T-helper 2 cell treated with Interferon-gamma antibody and Interleukin-4, amounts not matched to agents 5 μg/mL and 100 μg/mL, for 36 hours (primary cell): ENCODE measurements at regions not wholly inside any gene's neighbourhood (a gene's known extent, or its start where the extent isn't known, plus 50 kb on each side); places are given as distances from the start of the nearest gene placed in this dataset.

Source experiments
- DNase-seq: peaks from one replicate; pipeline ENCODE4 v3.0.0; 2021; ENCODE audit warnings: low spot score
- H3K27ac Mint-ChIP-seq: one replicate; pipeline ENCODE4 v1.8.0; 2021; ENCODE audit warnings: mild to moderate bottlenecking, mixed read lengths
- H3K27me3 Mint-ChIP-seq: one replicate; pipeline ENCODE4 v1.8.0; 2021; ENCODE audit warnings: low read depth, mixed read lengths
- H3K36me3 Mint-ChIP-seq: one replicate; pipeline ENCODE4 v1.8.0; 2021; ENCODE audit warnings: low read depth, mixed read lengths
- H3K4me1 Mint-ChIP-seq: one replicate; pipeline ENCODE4 v1.8.0; 2021; ENCODE audit warnings: low read depth, mixed read lengths
- H3K4me3 Mint-ChIP-seq: one replicate; pipeline ENCODE4 v1.8.0; 2022; ENCODE audit warnings: mild to moderate bottlenecking, moderate library complexity, mixed read lengths
- H3K9me3 Mint-ChIP-seq: one replicate; pipeline ENCODE4 v1.8.0; 2021; ENCODE audit warnings: mixed read lengths

- H3K27ac Mint-ChIP-seq: peak overlapping the region; percentile 52
- H3K36me3 Mint-ChIP-seq: no peaks in the 10 kb centered on the region
- DNase-seq: no peak
- peak overlapping the region; percentile 50 for H3K4me3 Mint-ChIP-seq
- H3K27me3 Mint-ChIP-seq: no peaks in the 10 kb centered on the region
- H3K4me1 Mint-ChIP-seq: peaks cover 23% of the 10 kb centered on the region
- H3K9me3 Mint-ChIP-seq: no peaks in the 10 kb centered on the region
Observed at GRCh38 chr2:101622210-101623030, 75.1 kb upstream of the MAP4K4 start.

- no peak overlapping the region for H3K27ac Mint-ChIP-seq
- H3K4me3 Mint-ChIP-seq: no peak overlapping the region
- no peaks in the 10 kb centered on the region for H3K36me3 Mint-ChIP-seq
- H3K27me3 Mint-ChIP-seq: peaks cover 7% of the 10 kb centered on the region
- DNase-seq: no peak
- H3K9me3 Mint-ChIP-seq: no peaks in the 10 kb centered on the region
- H3K4me1 Mint-ChIP-seq: peaks cover 23% of the 10 kb centered on the region
Observed at GRCh38 chr2:101619191-101619591, 78.3 kb upstream of the MAP4K4 start.

- no peak overlapping the region for H3K4me3 Mint-ChIP-seq
- no peaks in the 10 kb centered on the region for H3K36me3 Mint-ChIP-seq
- peaks cover 14% of the 10 kb centered on the region for H3K4me1 Mint-ChIP-seq
- H3K27ac Mint-ChIP-seq: no peak overlapping the region
- no peak for DNase-seq
- H3K9me3 Mint-ChIP-seq: no peaks in the 10 kb centered on the region
- H3K27me3 Mint-ChIP-seq: peaks cover 7% of the 10 kb centered on the region
Observed at GRCh38 chr2:101617796-101618195, 79.7 kb upstream of the MAP4K4 start.

GRCh38 chr2:101617188-101617587 is 80.3 kb upstream of the MAP4K4 start:
- Mint-ChIP-seq H3K36me3 (no peaks in the 10 kb centered on the region), H3K9me3 (no peaks in the 10 kb centered on the region), H3K4me1 (peaks cover 10% of the 10 kb centered on the region), H3K4me3 (no peak overlapping the region), H3K27me3 (peaks cover 7% of the 10 kb centered on the region), H3K27ac (no peak overlapping the region)
- DNase-seq: no peak

DNA sequence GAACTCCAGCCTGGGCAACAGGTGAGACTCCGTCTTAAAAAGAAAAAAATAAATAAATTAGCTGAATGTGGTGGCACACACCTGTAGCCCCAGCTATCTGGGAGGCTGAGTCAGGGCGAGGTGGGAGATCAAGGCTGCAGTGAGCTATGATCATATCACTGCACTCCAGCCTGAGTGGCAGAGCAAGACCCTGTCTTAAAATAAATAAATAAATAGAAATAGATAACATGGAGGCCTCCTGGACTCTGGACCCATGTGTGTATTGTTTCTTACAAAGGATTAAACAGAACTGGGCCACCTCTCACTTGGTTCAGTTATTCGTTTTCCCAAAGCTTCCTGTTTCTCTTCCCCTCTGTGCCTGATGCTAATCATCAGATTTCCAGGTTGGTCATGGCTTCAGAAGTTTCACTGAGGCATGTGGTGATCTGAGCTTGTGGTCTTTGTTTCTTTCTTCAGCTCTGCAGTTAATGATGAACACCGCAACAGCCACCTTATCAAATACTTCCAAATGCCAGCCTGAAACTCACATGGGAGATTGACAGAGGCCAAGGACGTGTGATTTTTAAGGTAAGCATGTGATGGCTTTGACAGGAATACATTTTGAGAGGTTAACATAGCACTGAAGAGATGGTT is 83.3 kb upstream of the MAP4K4 start:
- no peaks in the 10 kb centered on the region for H3K4me1 Mint-ChIP-seq
- no peaks in the 10 kb centered on the region for H3K9me3 Mint-ChIP-seq
- H3K36me3 Mint-ChIP-seq: no peaks in the 10 kb centered on the region
- DNase-seq: no peak
- peaks cover 7% of the 10 kb centered on the region for H3K27me3 Mint-ChIP-seq
- H3K4me3 Mint-ChIP-seq: no peak overlapping the region
- H3K27ac Mint-ChIP-seq: no peak overlapping the region

- Mint-ChIP-seq H3K4me3 (no peak overlapping the region), H3K4me1 (no peaks in the 10 kb centered on the region), H3K9me3 (no peaks in the 10 kb centered on the region), H3K36me3 (no peaks in the 10 kb centered on the region), H3K27me3 (peaks cover 7% of the 10 kb centered on the region), H3K27ac (no peak overlapping the region)
- no peak for DNase-seq
Observed at GRCh38 chr2:101613056-101613704, 84.3 kb upstream of the MAP4K4 start.

- peaks cover 3% of the 10 kb centered on the region for H3K4me1 Mint-ChIP-seq
- H3K27ac Mint-ChIP-seq: no peak overlapping the region
- peaks cover 8% of the 10 kb centered on the region for H3K27me3 Mint-ChIP-seq
Observed at GRCh38 chr2:101612019-101612418, 85.5 kb upstream of the MAP4K4 start.

DNA sequence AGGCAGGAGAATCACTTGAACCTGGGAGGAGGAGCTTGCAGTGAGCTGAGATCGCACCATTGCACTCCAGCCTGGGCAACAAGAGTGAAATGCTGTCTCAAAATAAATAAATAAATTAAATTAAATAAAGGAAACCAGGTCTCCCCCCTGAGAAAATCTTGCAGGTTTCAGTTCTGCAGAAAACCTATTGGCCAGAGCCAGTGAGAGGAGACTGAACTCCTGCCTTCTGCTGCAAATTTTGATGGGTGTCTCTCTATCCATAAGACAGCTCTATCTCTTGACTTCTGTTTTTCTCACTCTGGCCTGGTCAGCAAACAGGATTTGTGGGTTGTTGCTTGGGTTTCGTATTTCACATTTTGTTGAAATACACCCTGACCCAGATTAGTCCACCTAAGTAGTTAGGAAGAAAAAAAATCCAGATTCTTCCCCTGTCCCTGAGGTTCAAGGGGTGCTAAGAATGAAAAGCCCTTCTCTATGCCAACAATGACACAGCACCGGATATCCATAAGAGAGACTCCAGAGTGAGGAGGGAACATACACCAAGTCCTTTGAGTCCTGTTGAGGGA is 86.7 kb upstream of the MAP4K4 start:
- H3K9me3 Mint-ChIP-seq: no peaks in the 10 kb centered on the region
- peaks cover 13% of the 10 kb centered on the region for H3K27me3 Mint-ChIP-seq
- H3K4me1 Mint-ChIP-seq: peaks cover 3% of the 10 kb centered on the region
- no peak overlapping the region for H3K4me3 Mint-ChIP-seq
- DNase-seq: no peak
- no peaks in the 10 kb centered on the region for H3K36me3 Mint-ChIP-seq
- no peak overlapping the region for H3K27ac Mint-ChIP-seq

More at GRCh38 chr2:101612019-101612418, 85.5 kb upstream of the MAP4K4 start:
- Mint-ChIP-seq H3K9me3 (no peaks in the 10 kb centered on the region), H3K4me3 (no peak overlapping the region), H3K36me3 (no peaks in the 10 kb centered on the region)
- DNase-seq: no peak

DNA sequence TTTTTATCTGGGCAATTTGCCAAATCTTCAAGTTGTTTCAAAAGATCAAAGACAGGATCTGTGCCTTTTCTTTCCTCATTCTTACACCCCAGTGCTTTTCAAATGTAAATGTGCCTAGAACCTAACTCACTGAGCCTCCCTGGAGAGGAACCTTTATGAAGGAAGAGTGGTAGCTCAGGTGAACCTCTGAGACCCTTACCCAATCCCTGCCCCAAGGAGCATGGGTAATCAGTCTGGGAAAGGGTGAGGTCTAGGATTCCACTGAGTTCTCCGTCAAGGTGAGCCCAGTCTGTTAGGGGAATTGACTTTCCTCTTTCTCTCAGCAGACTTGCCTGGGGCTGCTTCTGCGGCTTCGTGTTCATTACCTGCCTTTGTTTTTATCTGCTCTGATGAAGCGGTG is 88.1 kb upstream of the MAP4K4 start:
- no peak for DNase-seq
- no peak overlapping the region for H3K27ac Mint-ChIP-seq
- H3K9me3 Mint-ChIP-seq: no peaks in the 10 kb centered on the region
- no peak overlapping the region for H3K4me3 Mint-ChIP-seq
- H3K36me3 Mint-ChIP-seq: no peaks in the 10 kb centered on the region
- peaks cover 3% of the 10 kb centered on the region for H3K4me1 Mint-ChIP-seq
- peaks cover 16% of the 10 kb centered on the region for H3K27me3 Mint-ChIP-seq

DNA sequence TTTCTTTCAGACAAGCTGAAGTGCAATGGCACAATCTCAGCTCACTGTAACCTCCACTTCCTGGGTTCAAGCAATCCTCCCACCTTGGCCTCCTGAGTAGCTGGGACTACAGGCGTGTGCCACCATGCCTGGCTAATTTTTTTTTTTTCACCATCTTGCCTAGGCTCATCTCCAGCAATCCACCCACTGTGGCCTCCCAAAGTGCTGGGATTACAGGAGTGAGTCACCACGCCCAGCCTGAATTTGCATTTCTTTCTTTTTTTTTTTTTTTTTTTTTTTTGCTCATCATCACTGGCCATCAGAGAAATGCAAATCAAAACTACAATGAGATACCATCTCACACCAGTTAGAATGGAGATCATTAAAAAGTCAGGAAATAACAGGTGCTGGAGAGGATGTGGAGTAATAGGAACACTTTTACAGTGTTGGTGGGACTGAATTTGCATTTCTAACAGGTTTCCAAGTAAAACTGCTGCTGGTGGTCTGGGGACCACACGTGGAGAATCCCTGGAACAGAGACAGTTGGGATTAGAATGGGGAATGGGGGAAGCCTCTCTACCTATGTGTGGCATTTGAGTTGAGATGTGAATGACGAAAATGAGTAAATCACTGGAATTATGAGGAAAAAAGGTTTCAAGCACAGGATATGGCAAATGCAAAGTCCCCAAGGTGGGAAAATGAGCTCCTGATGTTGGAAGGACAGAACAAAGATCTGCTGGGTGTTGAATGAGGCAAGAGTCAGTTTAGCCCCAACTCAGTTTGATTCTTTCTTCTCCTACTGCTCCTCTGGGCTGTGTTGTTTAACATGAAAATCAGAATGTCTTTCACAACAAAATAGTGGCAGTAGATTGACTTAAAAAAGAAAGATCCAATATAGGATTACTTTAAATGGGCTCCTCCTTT is 88.8 kb upstream of the MAP4K4 start:
- Mint-ChIP-seq H3K4me1 (peaks cover 3% of the 10 kb centered on the region), H3K9me3 (no peaks in the 10 kb centered on the region), H3K27ac (no peak overlapping the region), H3K36me3 (no peaks in the 10 kb centered on the region), H3K27me3 (peaks cover 20% of the 10 kb centered on the region), H3K4me3 (no peak overlapping the region)
- no peak for DNase-seq

- no peak overlapping the region for H3K27ac Mint-ChIP-seq
- no peak overlapping the region for H3K4me3 Mint-ChIP-seq
- peaks cover 2% of the 10 kb centered on the region for H3K27me3 Mint-ChIP-seq
- peaks cover 1% of the 10 kb centered on the region for H3K4me1 Mint-ChIP-seq
- H3K9me3 Mint-ChIP-seq: no peaks in the 10 kb centered on the region
- no peak for DNase-seq
- H3K36me3 Mint-ChIP-seq: no peaks in the 10 kb centered on the region
Observed at GRCh38 chr2:101597347-101597944, 100.1 kb upstream of the MAP4K4 start.

GRCh38 chr2:101596333-101596732 is 101.2 kb upstream of the MAP4K4 start:
- no peaks in the 10 kb centered on the region for H3K36me3 Mint-ChIP-seq
- no peak for DNase-seq
- peaks cover 2% of the 10 kb centered on the region for H3K27me3 Mint-ChIP-seq
- no peak overlapping the region for H3K4me3 Mint-ChIP-seq
- H3K4me1 Mint-ChIP-seq: peaks cover 1% of the 10 kb centered on the region
- no peak overlapping the region for H3K27ac Mint-ChIP-seq
- H3K9me3 Mint-ChIP-seq: no peaks in the 10 kb centered on the region

- Mint-ChIP-seq H3K36me3 (peaks cover 5% of the 10 kb centered on the region), H3K4me1 (peaks cover 12% of the 10 kb centered on the region), H3K4me3 (no peak overlapping the region), H3K9me3 (peaks cover 33% of the 10 kb centered on the region), H3K27me3 (peaks cover 12% of the 10 kb centered on the region), H3K27ac (no peak overlapping the region)
- DNase-seq: no peak
Observed at GRCh38 chr2:101587251-101587650, 110.3 kb upstream of the MAP4K4 start.
